ENCODE measurements at regions not wholly inside any gene's neighbourhood (a gene's known extent, or its start where the extent isn't known, plus 50 kb on each side); places are given as distances from the start of the nearest gene placed in this dataset.
A peak's percentile ranks its signal among the peaks of the same experiment; 100 is the strongest.
"Not testable (repeated sequence)": the region's sequence is repeated elsewhere in the genome, so short reads cannot be mapped to it uniquely, and the experiment has no call there.

DNA sequence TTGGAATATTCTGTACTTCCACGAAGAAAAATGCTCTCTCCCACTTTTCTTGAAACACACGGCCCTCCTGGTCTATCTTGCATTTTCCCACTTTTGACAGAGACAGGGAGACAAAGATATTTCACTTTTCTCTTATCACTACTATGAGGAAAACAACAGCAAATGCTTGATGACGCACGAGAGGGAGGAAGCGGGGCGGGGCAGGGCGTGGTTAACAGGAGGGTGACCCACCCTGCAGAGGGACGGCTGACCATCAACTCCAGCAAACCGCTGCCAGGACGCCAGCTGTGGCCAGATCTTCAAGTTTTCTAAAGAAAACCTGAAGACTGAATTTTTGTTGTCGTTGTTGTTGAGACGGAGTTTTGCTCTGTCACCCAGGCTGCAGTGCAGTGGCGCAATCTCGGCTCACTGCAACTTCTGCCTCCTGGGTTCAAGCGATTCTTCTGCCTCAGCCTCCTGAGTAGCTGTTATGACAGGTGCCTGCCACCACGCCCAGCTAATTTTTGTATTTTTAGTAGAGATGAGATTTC lies 63.8 kb downstream of the NSUN5 start:
- not testable (repeated sequence) for DNase-seq (ENCODE audit: low read depth)

DNA sequence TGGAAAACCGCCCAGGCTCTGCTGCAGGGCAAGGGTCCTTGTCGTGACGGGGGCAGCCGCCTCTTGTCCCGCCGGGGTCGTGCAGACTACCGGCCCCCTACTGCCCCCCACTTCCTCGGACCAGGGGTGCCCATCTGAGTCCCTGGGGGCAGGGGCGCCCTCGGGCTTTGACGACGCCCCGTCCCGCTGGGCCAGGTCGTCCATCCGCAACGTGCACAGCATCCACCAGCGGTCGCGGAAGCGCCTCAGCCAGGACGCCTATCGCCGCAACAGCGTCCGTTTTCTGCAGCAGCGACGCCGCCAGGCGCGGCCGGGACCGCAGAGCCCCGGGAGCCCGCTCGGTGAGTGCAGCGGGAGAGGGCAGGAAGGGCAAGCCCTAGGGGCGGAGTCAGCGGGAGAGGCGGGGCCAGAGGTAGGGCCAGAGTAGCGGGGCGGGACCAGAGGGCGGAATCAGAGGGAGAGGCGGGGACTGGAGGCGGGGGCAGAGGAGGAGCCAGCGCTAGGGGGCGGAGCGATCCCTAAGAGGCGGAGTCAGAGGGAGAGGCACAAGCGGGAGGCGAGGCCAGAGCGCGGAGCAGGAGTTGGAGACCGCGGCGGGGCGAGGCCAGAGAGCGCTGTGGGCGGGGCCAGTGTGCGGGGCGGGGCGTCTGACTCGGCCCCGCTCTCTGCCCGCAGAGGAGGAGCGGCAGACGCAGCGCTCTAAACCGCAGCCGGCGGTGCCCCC lies 73.5 kb downstream of the NSUN5 start:
- not testable (repeated sequence) for DNase-seq (ENCODE audit: low read depth)

DNA sequence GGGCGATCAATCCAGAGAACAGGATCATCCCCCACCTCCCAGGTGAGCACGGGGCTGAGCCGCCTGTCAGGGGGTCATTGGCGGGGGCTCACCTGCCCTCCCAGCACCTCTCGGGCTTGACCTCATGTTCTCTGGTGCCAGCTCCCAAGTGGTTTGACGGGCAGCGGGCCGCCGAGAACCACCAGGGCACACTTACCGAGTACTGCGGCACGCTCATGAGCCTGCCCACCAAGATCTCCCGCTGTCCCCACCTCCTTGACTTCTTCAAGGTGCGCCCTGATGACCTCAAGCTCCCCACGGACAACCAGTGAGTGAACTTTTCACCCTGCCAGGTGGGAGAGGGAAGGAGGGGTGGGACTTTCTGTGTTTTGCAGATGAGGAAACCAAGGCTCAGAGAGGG lies 82.9 kb downstream of the NSUN5 start:
- not testable (repeated sequence) for DNase-seq (ENCODE audit: low read depth)

DNA sequence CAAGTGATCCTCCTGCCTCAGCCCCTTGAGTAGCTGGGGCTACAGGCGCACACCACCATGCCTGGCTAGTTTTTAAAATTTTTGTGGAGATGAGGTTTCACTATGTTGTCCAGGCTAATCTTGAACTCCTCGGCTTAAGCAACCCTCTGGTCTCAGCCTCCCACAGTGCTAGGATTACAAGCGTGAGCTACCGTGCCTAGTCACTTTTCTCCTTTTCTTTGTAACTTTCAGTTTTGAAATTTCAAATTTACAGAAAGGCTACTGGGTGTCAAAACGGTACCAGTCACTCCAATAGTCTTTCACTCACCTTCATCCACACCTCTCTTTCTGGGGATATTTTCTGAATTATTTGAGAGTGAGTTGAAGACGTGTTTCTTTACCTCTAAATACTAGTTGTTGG lies 86.9 kb downstream of the NSUN5 start:
- not testable (repeated sequence) for DNase-seq (ENCODE audit: low read depth)

DNA sequence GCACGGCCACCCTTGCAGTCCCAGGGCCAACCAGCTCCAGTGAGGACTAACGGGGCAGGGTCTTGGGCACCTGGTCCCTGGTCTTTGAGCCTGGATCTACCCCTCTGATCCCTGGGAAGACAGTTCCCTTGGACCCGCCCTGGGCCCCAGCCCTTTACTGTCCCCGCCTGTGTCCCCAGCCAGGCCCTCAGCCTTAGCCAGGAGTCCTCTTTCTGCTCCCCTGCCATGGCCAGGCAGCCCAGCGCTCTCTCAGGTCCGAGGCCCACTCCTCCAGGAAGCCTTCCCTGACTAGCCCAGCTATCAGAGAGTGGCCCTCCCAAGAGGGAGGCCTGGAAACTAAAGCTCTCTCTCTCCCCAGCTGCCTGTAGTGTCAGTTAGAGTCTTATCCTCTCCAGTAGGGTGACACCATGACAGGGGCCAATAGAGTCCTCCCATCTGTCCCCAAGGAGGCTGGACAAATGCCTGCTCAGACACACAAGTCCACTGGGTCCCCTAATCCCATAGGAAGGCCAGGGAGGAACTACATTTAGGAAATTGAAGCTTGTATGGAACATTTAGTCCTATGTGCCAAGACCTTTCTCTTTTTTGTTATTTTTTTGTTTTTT lies 87.8 kb downstream of the NSUN5 start:
- not testable (repeated sequence) for DNase-seq (ENCODE audit: low read depth)

DNA sequence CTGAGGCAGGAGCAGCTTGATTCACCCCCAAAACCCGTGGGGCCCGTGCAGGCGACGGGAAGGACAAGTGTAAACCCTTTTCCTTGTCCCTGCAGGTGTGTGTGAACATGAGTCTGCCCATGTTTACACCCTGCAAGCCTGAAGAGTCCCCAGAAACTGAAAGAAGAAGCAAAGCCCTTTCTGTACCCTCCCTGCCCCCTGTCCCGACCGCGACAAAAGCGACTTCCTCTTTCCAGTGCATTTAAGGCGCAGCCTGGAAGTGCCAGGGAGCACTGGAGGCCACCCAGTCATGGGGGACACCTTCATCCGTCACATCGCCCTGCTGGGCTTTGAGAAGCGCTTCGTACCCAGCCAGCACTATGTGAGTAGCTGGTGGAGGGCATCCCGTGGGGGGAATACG lies 88.3 kb downstream of the NSUN5 start:
- DNase-seq (ENCODE audit: low read depth) = not testable (repeated sequence)

DNA sequence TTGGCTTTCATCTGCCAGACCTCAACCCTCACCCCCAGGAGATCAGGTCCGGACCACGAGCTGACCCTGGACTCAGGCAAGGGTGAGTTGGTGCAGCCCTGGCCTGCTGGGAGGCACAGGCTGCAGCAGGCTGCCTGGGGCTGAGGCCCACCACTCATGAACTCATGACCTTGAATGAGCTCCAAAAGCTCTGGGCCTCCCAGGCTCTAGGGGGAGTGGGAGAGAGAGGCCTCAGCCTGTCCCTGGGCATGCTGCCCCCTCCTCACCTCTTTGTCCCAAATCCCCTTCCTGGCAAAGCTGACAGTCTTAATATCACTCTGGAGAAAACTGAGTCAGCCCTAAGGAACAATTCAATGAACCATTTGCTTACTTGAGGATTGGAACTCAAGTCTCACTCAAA lies 89.8 kb downstream of the NSUN5 start:
- DNase-seq (ENCODE audit: low read depth) = not testable (repeated sequence)

DNA sequence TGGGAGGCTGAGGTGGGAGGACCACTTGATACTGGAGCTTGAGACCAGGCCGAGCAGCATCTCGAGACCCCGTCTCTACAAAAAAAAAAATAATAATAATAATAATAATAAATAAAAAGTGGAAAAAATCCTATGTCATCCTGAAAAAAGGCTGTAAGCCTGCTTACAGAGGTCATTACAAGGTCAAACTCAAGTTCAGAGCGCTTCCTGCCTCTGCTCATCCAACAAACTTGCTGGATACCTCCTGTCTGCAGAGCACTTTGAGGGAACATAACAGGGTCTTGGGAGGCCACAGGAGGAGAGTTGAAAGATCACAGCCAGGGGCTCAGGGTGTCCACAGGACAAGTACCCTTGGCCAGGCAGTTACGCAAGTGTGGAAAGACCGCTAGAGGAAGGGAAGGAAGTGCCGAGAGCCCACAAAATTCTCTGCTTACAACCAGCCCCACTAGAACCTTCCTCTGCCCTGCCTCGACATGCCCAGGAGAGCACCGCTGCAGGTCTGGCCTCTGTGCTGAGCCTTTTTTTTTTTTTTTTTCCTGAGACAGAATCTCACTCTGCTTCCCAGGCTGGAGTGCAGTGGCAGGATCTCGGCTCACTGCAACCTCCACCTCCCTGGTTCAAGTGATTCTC lies 92.5 kb downstream of the NSUN5 start:
- not testable (repeated sequence) for DNase-seq (ENCODE audit: low read depth)

DNA sequence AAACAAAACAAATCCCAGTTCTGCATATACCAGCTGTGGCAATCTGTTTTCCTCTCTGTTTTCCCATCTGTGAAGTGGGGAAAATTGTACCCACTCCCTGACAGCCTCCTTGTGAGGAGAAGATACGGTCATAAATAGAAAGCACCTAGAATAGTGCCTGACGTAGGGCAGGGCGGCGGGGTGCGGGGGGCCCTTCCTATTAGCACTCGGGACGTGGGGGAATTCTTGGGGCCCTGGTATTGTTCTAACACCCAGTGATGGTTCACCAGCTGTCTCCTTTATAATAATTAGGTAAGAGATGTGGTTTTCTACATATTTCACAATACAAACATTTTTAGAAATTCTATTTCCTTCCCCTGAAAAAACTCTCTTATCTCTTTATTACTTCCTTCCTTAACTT lies 93.4 kb downstream of the NSUN5 start:
- not testable (repeated sequence) for DNase-seq (ENCODE audit: low read depth)

DNA sequence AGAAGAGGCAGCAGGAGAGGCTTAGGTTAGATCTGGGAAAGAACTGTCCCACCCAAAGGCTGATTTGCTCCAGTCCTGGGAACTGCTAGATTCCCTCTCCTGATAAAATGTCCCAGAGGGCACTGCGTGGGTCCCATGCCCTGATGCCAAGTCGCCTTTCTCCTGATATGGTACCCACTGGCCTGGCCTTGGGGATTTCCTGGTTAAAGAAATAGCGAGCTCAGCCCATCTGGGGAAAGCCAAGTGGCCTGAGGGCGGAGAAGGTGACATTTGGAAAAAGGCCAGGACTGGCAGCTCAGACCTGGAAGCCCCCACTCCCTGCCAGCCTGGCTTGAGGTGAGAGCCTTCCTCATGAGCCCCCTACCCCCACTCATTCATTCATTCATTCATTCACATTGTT lies 94.2 kb downstream of the NSUN5 start:
- DNase-seq (ENCODE audit: low read depth) = not testable (repeated sequence)

DNA sequence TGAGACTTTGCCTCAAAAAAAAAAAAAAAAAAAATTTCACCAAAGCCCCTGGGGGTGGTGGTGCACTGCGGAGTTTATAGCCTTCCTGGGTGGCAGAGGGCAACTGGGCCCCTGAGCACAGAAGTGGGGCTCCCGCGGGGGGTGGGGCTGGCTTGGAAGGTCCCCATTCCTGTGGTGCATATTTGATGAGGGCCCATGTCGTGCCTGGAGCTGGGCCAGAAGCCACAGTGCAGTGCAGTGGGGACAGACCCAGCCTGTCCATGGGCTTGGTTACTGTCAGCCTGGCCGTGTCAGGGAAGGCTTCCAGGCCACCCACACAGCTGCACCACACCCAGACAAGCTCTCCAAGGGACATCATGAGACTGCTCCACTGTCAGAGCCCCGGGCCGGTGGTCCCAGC lies 95.5 kb downstream of the NSUN5 start:
- DNase-seq (ENCODE audit: low read depth) = not testable (repeated sequence)

DNA sequence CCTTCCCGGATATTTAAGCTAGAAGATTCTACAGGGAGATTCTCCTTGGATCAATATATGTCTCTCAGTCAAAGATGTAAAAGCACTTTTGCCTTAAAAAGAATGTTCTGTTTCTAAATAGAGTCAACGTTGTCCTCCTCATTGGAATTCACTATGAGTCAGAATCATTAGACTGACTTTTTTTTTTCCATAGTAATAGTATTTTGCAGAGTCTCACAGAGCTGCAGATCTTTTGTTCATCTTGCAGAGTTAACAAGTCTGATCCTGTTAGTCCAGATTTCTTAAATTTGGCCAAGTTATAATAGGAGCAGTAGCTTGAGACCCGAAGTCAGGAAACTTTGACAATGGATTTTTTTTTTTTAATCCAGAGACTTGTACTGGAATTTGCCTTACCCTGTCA lies 103.0 kb downstream of the NSUN5 start:
- DNase-seq (ENCODE audit: low read depth) = not testable (repeated sequence)

DNA sequence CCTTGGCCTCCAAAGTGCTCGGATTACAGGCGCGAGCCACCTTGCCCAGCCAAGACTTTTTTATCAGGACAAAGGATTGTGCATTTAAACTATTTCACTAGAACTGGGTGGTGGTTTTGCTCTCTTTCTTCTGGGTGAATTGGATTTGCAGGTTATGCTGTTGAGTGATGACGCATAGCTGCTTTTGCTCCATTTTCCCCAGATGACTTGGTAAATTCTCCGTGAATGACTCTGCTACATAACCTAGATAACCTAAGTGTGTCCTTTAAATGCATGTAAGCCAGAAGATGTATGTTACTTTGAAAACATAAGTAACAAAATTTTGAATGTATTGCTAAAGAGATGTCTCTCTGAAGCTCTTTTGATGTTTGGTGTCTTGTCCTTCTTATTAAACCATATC lies 103.7 kb downstream of the NSUN5 start:
- DNase-seq (ENCODE audit: low read depth) = peak; percentile 80

DNA sequence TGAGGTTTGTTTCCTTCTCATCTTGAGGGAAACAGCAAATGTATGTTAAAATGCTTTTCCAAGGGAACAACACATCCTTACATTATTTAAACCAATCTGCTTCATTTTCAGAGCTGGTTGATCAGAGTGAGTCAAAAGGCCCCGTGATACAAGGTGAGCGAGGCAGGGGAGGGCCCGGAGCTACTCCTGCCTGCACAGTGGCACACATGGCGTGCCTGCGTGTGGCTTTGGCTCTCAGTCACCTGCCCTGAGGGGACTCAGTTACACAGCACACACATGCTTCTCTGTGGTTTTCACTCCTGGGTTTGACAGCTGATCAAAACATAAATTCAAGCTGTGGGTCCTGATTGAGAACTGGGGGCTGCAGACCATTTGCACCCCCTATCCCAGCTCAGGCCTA lies 105.3 kb downstream of the NSUN5 start:
- DNase-seq (ENCODE audit: low read depth) = not testable (repeated sequence)

DNA sequence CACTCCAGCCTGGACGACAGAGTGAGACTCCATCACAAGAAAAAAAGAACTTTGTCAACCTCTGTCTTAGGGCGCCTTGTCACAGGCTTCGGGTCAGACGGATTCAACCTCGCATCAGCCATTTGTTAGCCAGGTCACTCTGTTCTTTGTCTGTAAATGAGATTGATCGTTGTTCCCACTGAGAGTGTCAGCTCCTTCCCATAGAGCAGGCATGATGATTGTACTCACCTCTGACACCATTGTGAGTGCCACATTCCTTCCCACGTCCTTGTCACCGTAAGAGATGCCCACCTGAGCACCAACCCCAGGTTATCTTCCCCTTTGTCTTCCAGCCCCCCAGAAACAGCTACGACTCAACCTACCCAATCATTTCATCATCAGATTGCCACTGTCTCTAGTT lies 107.4 kb downstream of the NSUN5 start:
- not testable (repeated sequence) for DNase-seq (ENCODE audit: low read depth)

DNA sequence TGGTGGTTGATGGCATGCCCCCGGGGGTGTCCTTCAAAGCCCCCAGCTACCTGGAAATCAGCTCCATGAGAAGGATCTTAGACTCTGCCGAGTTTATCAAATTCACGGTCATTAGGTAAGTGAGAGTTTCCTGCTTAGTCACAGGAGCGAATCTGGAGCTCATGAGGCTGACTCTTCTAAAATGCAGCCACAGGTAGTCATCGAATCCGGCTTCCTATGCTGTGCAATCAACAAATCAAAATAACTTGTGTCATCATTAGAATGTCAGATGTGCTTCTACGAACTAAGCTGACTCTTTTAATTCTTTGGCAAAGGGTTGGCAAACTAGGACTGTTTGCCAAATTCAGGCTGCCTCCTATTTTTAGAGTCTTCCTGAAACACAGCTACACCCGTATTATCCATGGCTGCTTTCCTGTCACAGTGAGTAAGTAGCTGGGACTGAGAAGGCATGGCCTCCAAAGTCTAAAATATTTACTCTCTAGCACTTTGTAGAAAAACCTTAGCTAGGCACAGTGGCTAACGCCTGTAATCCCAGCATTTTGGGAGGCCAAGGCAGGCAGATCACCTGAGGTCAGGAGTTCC lies 108.0 kb downstream of the NSUN5 start:
- not testable (repeated sequence) for DNase-seq (ENCODE audit: low read depth)

DNA sequence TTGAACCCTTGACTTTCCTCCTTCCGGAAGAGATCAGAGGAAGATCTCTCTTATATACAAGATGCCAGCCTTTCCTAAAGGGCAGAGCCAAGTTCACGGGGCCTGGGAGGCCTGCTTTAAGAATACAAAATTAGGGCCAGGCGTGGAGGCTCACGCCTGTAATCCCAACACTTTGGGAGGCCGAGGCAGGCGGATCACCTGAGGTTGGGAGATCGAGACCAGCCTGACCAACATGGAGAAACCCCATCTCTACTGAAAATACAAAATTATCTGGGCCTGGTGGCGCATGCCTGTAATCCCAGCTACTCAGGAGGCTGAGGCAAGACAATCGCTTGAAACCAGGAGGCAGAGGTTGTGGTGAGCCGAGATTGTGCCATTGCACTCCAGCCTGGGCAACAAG lies 108.2 kb upstream of the SPDYE9 start:
- not testable (repeated sequence) for DNase-seq (ENCODE audit: low read depth)

DNA sequence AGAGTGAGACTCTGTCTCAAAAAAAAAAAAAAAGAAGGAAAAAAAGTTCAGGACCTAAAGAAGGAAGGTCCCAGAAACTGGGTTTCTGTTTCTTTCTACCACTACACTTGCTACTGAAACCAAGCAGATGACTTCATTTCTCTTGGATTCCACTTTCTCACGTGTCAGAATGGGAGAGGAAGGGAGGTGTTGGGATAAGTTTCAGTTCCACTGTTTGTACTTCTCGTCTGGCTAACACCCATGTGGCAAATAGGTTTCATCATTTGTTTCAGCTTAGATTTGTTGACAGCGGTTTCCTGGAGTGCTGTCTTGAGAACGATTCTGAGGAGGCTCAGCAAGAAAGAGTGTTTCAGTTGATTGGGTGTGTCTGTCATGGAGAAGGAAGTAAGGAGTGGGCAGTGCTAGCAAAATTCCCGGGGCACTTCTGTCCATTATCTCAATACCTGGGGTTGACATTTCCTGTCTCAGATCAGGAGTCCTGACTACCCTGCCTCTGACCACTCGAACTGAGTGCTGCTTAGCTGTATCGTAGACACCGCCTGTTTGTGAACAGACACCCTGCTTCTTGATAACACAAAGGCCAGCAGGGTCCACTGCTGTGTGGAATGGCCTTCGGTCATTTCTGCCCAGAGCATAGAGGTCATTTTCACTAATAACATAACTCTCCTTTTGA lies 104.8 kb upstream of the SPDYE9 start:
- DNase-seq (ENCODE audit: low read depth) = not testable (repeated sequence)

DNA sequence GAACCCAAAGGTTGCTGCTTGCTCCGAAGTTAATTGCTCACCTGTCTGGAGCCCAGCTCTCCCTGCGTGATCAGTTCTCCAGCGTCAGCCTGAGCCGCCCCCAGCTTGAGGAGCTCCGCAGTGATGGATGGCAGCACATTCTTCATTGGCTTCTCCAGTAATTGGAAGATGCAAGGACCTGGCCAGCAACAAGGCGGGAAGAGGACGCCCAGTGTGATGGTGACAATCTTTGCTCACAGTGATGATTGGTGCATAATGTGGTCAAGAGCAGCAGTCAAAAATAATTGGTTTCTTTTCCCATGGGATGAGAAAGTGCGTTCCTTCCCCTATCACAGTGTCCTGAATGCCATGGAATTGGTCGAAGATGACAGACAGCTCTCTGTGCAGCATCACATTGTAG lies 102.4 kb upstream of the SPDYE9 start:
- DNase-seq (ENCODE audit: low read depth) = not testable (repeated sequence)

DNA sequence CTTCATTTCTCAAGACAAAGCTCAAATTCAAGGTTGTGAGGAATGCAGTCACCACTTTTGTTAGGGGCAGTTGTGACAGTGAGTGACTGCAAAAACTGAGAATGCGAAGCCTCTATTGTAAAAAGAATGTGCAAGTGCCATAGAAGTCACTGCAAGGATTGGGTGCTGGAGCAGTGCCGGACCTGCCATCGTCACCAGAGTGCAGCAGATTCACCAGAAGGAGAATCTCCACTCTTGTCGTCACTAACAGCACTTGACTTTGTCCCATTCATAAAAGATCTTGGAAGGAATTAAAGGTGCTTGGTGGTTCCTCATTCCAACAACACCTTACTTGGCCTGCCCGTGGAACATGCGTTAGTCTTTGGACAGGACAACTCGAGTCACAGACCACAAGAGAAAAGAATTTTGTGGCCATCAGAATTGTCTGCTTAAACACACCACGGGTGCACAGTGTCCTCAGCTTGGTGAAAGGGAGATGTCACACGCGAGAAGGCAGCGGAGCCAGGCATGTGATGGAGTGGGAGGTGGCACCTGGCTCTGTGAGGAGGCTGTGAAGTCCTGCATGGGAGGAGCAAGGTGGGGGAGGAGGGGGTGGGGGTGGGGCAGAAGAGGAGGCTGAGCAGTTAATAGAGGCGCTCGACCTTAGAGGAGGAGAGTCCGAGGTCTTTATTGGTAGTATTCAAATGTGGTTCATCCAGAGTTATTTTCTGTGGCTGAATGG lies 100.9 kb upstream of the SPDYE9 start:
- DNase-seq (ENCODE audit: low read depth) = not testable (repeated sequence)

DNA sequence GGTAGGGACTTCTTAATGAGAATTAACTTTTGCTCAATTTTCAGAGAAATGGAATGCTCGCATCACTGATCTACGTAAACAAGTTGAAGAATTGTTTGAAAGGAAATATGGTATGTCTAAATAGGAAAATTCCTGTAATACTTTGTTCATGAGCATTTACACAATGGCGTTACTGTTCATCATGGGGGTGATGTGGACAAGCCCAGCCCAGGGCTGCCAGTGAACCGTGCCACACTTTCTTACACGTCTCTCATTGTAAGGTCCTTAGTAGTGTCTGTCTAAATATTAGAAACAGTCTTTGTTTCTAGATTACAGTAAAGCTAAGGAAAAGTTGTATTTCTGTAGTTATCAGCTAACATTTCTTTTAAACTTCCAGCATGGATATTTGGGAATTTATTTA lies 91.0 kb upstream of the SPDYE9 start:
- DNase-seq (ENCODE audit: low read depth) = not testable (repeated sequence)

Data from HT1080 (cell line).